K562 (cell line): ENCODE measurements at regions not wholly inside any gene's neighbourhood (a gene's known extent, or its start where the extent isn't known, plus 50 kb on each side); places are given as distances from the start of the nearest gene placed in this dataset.

Experiments
- ATAC-seq: fragments of 200-7000 bp; cut with Tn5 transposase; 3 replicates; pipeline ENCODE4 v1.9.1; 2020; ENCODE audit warnings: moderate library complexity
- BruUV-seq: library from RNA; stranded (reverse); fragments of 400-500 nt; replicated peaks from 2 replicates; lab custom pipeline; 2021; lab: Mats Ljungman, UMichigan
- CTCF ChIA-PET: fragments of 300-600 bp; formaldehyde crosslinking; extraction: SDS; loops from one replicate; lab custom pipeline; 2021; ENCODE audit warnings: low intra/inter-chr PET ratio; lab: Yijun Ruan, JAX
- POLR2A ChIA-PET: fragments of 300-600, 350-650 bp; sonication (Branson Sonifier 250); formaldehyde crosslinking; extraction: SDS; loops from one replicate; lab custom pipeline; 2021; ENCODE audit warnings: antibody characterized with exemption, inconsistent platforms; lab: Yijun Ruan, JAX
- DNase-seq, 4 experiments: peaks; one replicate each; pipeline versions ENCODE4 v3.0.0 to v3.0.0-alpha.2; 2011 to 2018; ENCODE audit warnings: low spot score in 3 of 4, mixed read lengths in 3 of 4; ENCODE audit errors: extremely low read depth in 1 of 4
- FAIRE-seq: peaks from 2 replicates; lab custom pipeline; 2011; peaks lifted over from hg19 to GRCh38; lab: Jason Lieb, UNC
- H2AFZ ChIP-seq: 2 replicates; pipeline ENCODE4 v1.6.0; 2011; ENCODE audit warnings: low read depth, low read length, control low read depth, inconsistent platforms
- H3K27ac ChIP-seq: fragments of 200-600 bp; 3 replicates; pipeline ENCODE4 v1.8.0; 2011; ENCODE audit warnings: low read depth, mild to moderate bottlenecking, control low read depth, inconsistent platforms, low read length, moderate library complexity, mixed read lengths; ENCODE audit errors: extremely low read depth
- H3K27me3 ChIP-seq, 2 experiments: fragments of 300-600 bp in 1 of 2; 2 replicates in 1 of 2; 3 replicates in 1 of 2; pipeline versions ENCODE4 v1.6.0 to v1.8.0; 2011; ENCODE audit warnings: inconsistent platforms in 2 of 2, low read length in 2 of 2, mild to moderate bottlenecking in 1 of 2, mixed read lengths in 1 of 2, moderate library complexity in 1 of 2; ENCODE audit not compliant: control insufficient read depth in 2 of 2, insufficient read depth in 2 of 2
- H3K36me3 ChIP-seq: fragments of 300-600 bp; 3 replicates; pipeline ENCODE4 v1.8.0; 2011; ENCODE audit warnings: mild to moderate bottlenecking, low read length, inconsistent platforms; ENCODE audit not compliant: control insufficient read depth, insufficient read depth
- H3K4me1 ChIP-seq, 2 experiments: fragments of 200-600 bp in 1 of 2; replicated peaks in 1 of 2; 2 replicates in 1 of 2; 3 replicates in 1 of 2; pipeline versions ENCODE4 v1.5.1 to v1.8.0; 2011; ENCODE audit warnings: inconsistent platforms in 2 of 2, low read length in 2 of 2, mild to moderate bottlenecking in 1 of 2, mixed read lengths in 1 of 2, moderate library complexity in 1 of 2; ENCODE audit not compliant: control insufficient read depth in 2 of 2, insufficient read depth in 2 of 2
- H3K4me2 ChIP-seq: 2 replicates; pipeline ENCODE4 v1.6.1; 2011; ENCODE audit warnings: low read length, control low read depth, inconsistent platforms, mixed read lengths; ENCODE audit not compliant: insufficient read depth
- H3K4me3 ChIP-seq: fragments of 200-600 bp; sonication (generic), shearing (Covaris generic); 2 replicates; pipeline ENCODE4 v1.5.1; 2016; ENCODE audit warnings: control low read depth, inconsistent platforms
- H3K79me2 ChIP-seq: fragments of 200-600 bp; 3 replicates; pipeline ENCODE4 v1.8.0; 2011; ENCODE audit warnings: low read length, inconsistent platforms; ENCODE audit not compliant: control insufficient read depth, insufficient read depth
- H3K9ac ChIP-seq, 2 experiments: 2 replicates each; pipeline versions ENCODE4 v1.6.0 to v1.6.1; 2011; ENCODE audit warnings: low read depth in 2 of 2, low read length in 2 of 2, control low read depth in 1 of 2, inconsistent platforms in 1 of 2, mild to moderate bottlenecking in 1 of 2, mixed read lengths in 1 of 2; ENCODE audit not compliant: insufficient read depth in 1 of 2
- H3K9me1 ChIP-seq: one replicate; pipeline ENCODE4 v1.6.0; 2011; ENCODE audit warnings: inconsistent platforms, mild to moderate bottlenecking, low read length, moderate library complexity; ENCODE audit not compliant: control insufficient read depth, insufficient read depth
- H3K9me3 ChIP-seq: replicated peaks from 2 replicates; pipeline ENCODE4 v1.5.1; 2011; ENCODE audit warnings: low read depth, low read length, inconsistent platforms; ENCODE audit not compliant: control insufficient read depth, insufficient read depth
- H4K20me1 ChIP-seq: replicated peaks from 2 replicates; pipeline ENCODE4 v1.6.1; 2011; ENCODE audit warnings: low read length, inconsistent platforms, mixed read lengths; ENCODE audit not compliant: control insufficient read depth, insufficient read depth
- GABPB1 ChIP-seq: sonication (generic); formaldehyde crosslinking; IDR thresholded peaks from 2 replicates; pipeline ENCODE4 v1.8.0; 2022; ENCODE audit warnings: mild to moderate bottlenecking, missing genetic modification reagents
- ILK ChIP-seq: fragments of 450-650 bp; IDR thresholded peaks from 2 replicates; pipeline ENCODE4 v1.6.1; 2016; ENCODE audit warnings: missing genetic modification characterization, low read depth, mild to moderate bottlenecking, missing compliant biosample characterization, moderate library complexity, borderline replicate concordance
- MAZ ChIP-seq, 2 experiments: fragments of 450-650 bp in 1 of 2; sonication (generic) in 1 of 2; formaldehyde crosslinking; IDR thresholded peaks in 1 of 2; conservative IDR thresholded peaks in 1 of 2; 2 replicates each; pipeline versions ENCODE4 v1.4.0 to v1.5.0; 2020; ENCODE audit warnings: mild to moderate bottlenecking in 1 of 2, missing genetic modification reagents in 1 of 2
- NCOA1 ChIP-seq: fragments of 450-650 bp; IDR thresholded peaks from 2 replicates; pipeline ENCODE4 v1.6.1; 2016; ENCODE audit warnings: low read depth
- NCOA4 ChIP-seq: fragments of 450-650 bp; IDR thresholded peaks from 2 replicates; pipeline ENCODE4 v1.6.1; 2018; ENCODE audit warnings: mild to moderate bottlenecking; ENCODE audit not compliant: partially characterized antibody
- RNF2 ChIP-seq: sonication (generic); IDR thresholded peaks from 2 replicates; pipeline ENCODE4 v1.6.1; 2016
- TAF15 ChIP-seq: fragments of 200-400 bp; formaldehyde crosslinking; IDR thresholded peaks from 2 replicates; pipeline ENCODE4 v1.6.1; 2017; ENCODE audit warnings: mild to moderate bottlenecking, low read depth, low read length, moderate library complexity
- ZFPM2 ChIP-seq: fragments of 250-450 bp; sonication (Bioruptor Pico); IDR thresholded peaks from 2 replicates; pipeline ENCODE4 v1.5.1; 2022; ENCODE audit warnings: mild to moderate bottlenecking
- ZNF217 ChIP-seq: sonication (generic); formaldehyde crosslinking; IDR thresholded peaks from 2 replicates; pipeline ENCODE4 v1.8.0; 2022; ENCODE audit warnings: mild to moderate bottlenecking, missing genetic modification reagents
- ZNF274 ChIP-seq: IDR thresholded peaks from 2 replicates; pipeline ENCODE4 v1.6.1; 2011; ENCODE audit warnings: low read depth, mild to moderate bottlenecking, low read length, moderate library complexity, borderline replicate concordance
- ZNF384 ChIP-seq: IDR thresholded peaks from 2 replicates; pipeline ENCODE4 v1.6.1; 2012; ENCODE audit warnings: low read depth, low read length, improper control_type of control experiment
- ZNF717 ChIP-seq: fragments of 250-450 bp; sonication (Bioruptor Pico); IDR thresholded peaks from 2 replicates; pipeline ENCODE4 v1.5.0; 2021
- WGBS: fragments of 100-300 bp; shearing (Covaris generic); methylation state at CpG from one replicate; pipeline ENCODE4 v1.1.6; 2016; ENCODE audit warnings: low coverage, mixed read lengths; ENCODE audit not compliant: insufficient coverage; ENCODE audit errors: missing lambda C conversion rate; 5-methylcytosine and 5-hydroxymethylcytosine counted together
- in situ Hi-C: fragments of 300-500 bp; cut with MboI; formaldehyde crosslinking; loops from 4 replicates; pipeline ENCODE4 v1.15.0; 2018; ENCODE audit warnings: inconsistent platforms, mixed read lengths
- intact Hi-C: fragments of 100-400 bp; cut with micrococcal nuclease; formaldehyde crosslinking; loops from 2 replicates; pipeline ENCODE4 v1.14.2; 2022
- TF ChIP-seq, protein P1 (sequence below), 2 experiments: fragments of 200-800 bp in 1 of 2; sonication (Bioruptor generic) in 1 of 2; sonication (generic) in 1 of 2; formaldehyde crosslinking in 1 of 2; IDR thresholded peaks in 1 of 2; conservative IDR thresholded peaks in 1 of 2; 2 replicates each; pipeline versions ENCODE4 v1.5.0 to v1.6.1; 2016 to 2020; ENCODE audit warnings: missing compliant biosample characterization in 1 of 2, missing genetic modification characterization in 1 of 2, missing genetic modification reagents in 1 of 2
- TF ChIP-seq, protein P2 (sequence below): sonication (generic); formaldehyde crosslinking; IDR thresholded peaks from 2 replicates; pipeline ENCODE4 v1.8.0; 2022; ENCODE audit warnings: missing genetic modification reagents, mild to moderate bottlenecking, borderline replicate concordance
- TF ChIP-seq, protein P3 (sequence below): fragments of 200-800 bp; sonication (Bioruptor generic); IDR thresholded peaks from 2 replicates; pipeline ENCODE4 v1.6.1; 2017; ENCODE audit warnings: missing genetic modification characterization, missing compliant biosample characterization

DNA sequence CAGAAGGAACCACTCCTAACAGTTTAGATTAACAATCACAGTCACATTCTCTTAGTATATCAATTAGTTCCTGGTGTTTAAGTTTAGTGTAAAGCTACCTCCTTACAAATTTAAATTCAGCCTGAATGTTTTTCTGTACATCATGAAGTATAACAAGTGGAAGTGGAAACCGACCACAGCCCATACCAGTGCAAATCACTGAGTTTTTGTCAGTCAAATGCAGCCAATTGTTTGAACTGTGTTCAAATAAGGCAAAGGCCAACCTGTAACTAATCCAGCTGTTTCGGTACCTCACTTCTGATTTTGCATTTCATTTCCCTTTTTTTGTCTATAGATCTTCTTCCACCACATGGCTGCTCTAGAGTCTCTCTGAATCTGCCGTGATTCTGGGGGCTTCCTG lies 1215.3 kb downstream of the PCDH18 start (continued):
- TF ChIP-seq, protein P1, sequence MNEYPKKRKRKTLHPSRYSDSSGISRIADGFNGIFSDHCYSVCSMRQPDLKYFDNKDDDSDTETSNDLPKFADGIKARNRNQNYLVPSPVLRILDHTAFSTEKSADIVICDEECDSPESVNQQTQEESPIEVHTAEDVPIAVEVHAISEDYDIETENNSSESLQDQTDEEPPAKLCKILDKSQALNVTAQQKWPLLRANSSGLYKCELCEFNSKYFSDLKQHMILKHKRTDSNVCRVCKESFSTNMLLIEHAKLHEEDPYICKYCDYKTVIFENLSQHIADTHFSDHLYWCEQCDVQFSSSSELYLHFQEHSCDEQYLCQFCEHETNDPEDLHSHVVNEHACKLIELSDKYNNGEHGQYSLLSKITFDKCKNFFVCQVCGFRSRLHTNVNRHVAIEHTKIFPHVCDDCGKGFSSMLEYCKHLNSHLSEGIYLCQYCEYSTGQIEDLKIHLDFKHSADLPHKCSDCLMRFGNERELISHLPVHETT (CRISPR knock-in tag; conservative IDR thresholded peaks at IDR 0.05 in 1 of 2, IDR thresholded peaks at IDR 0.05 in 1 of 2), result no peak
- no peak for TF ChIP-seq RNF2
- TF ChIP-seq ZNF384, result no peak
- TF ChIP-seq, protein P2, sequence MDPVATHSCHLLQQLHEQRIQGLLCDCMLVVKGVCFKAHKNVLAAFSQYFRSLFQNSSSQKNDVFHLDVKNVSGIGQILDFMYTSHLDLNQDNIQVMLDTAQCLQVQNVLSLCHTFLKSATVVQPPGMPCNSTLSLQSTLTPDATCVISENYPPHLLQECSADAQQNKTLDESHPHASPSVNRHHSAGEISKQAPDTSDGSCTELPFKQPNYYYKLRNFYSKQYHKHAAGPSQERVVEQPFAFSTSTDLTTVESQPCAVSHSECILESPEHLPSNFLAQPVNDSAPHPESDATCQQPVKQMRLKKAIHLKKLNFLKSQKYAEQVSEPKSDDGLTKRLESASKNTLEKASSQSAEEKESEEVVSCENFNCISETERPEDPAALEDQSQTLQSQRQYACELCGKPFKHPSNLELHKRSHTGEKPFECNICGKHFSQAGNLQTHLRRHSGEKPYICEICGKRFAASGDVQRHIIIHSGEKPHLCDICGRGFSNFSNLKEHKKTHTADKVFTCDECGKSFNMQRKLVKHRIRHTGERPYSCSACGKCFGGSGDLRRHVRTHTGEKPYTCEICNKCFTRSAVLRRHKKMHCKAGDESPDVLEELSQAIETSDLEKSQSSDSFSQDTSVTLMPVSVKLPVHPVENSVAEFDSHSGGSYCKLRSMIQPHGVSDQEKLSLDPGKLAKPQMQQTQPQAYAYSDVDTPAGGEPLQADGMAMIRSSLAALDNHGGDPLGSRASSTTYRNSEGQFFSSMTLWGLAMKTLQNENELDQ (CRISPR knock-in tag), result no peak

DNA sequence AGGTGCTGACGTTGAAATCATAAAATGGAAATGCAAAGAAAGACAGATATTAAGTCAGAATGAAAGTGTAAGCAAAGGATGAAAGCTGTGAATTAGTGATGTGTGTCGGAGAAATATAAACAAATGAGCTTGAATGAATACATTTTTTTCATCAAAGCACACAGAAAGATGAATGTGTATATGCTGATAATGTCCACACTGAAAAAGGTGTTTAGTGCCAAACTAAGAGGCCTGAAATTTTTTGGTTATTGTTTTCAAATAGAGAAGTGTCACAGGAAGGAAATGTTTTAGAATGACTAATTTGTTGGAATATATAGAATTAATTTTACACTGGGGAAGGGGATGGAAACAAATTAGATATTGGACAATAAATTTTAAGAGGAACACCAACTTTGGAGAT lies 1217.6 kb downstream of the PCDH18 start:
- ATAC-seq (no peak), DNase-seq (no peak), FAIRE-seq (no peak)
- Histone ChIP-seq H3K36me3 (no peaks in the 10 kb centered on the region), H3K4me2 (no peak overlapping the region), H3K9ac (no peak overlapping the region), H2AFZ (no peak overlapping the region), H3K4me3 (no peak overlapping the region), H3K27ac (no peak overlapping the region), H3K79me2 (no peaks in the 10 kb centered on the region), H3K9me1 (no peaks in the 10 kb centered on the region), H3K9me3 (no peaks in the 10 kb centered on the region), H4K20me1 (no peaks in the 10 kb centered on the region), H3K4me1 (no peaks in the 10 kb centered on the region), H3K27me3 (no peaks in the 10 kb centered on the region)
- in situ Hi-C loops, result no loop called here
- WGBS, result 0% methylated on average over 2 of the region's 2 CpGs
- CTCF ChIA-PET, result no interaction called here
- intact Hi-C loops, result no loop called here
- POLR2A ChIA-PET, result no interaction called here
- BruUV-seq, result no TSS peak
- TF ChIP-seq, protein P3, sequence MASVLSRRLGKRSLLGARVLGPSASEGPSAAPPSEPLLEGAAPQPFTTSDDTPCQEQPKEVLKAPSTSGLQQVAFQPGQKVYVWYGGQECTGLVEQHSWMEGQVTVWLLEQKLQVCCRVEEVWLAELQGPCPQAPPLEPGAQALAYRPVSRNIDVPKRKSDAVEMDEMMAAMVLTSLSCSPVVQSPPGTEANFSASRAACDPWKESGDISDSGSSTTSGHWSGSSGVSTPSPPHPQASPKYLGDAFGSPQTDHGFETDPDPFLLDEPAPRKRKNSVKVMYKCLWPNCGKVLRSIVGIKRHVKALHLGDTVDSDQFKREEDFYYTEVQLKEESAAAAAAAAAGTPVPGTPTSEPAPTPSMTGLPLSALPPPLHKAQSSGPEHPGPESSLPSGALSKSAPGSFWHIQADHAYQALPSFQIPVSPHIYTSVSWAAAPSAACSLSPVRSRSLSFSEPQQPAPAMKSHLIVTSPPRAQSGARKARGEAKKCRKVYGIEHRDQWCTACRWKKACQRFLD (CRISPR knock-in tag), result no peak
- TF ChIP-seq ZNF274, result no peak
- TF ChIP-seq ILK, result no peak
- no peak for TF ChIP-seq NCOA4
- TF ChIP-seq MAZ (CRISPR knock-in tag; conservative IDR thresholded peaks at IDR 0.05 in 1 of 2, IDR thresholded peaks at IDR 0.05 in 1 of 2), result no peak
- no peak for TF ChIP-seq NCOA1
- no peak for TF ChIP-seq ZNF217 (CRISPR knock-in tag)
- TF ChIP-seq TAF15, result no peak
- TF ChIP-seq ZFPM2, result no peak
- TF ChIP-seq ZNF717 (CRISPR knock-in tag), result no peak
- TF ChIP-seq GABPB1 (CRISPR knock-in tag), result no peak
